ENCODE measurements at regions not wholly inside any gene's neighbourhood (a gene's known extent, or its start where the extent isn't known, plus 50 kb on each side); places are given as distances from the start of the nearest gene placed in this dataset.

- TF ChIP-seq, protein P1, sequence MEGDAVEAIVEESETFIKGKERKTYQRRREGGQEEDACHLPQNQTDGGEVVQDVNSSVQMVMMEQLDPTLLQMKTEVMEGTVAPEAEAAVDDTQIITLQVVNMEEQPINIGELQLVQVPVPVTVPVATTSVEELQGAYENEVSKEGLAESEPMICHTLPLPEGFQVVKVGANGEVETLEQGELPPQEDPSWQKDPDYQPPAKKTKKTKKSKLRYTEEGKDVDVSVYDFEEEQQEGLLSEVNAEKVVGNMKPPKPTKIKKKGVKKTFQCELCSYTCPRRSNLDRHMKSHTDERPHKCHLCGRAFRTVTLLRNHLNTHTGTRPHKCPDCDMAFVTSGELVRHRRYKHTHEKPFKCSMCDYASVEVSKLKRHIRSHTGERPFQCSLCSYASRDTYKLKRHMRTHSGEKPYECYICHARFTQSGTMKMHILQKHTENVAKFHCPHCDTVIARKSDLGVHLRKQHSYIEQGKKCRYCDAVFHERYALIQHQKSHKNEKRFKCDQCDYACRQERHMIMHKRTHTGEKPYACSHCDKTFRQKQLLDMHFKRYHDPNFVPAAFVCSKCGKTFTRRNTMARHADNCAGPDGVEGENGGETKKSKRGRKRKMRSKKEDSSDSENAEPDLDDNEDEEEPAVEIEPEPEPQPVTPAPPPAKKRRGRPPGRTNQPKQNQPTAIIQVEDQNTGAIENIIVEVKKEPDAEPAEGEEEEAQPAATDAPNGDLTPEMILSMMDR (IDR thresholded peaks at IDR 0.05) = no peak
- H3K27ac ChIP-seq (ENCODE audit: low read depth in 1 of 2, low read length in 2 of 2) = no peak overlapping the region
- peaks cover 27 to 33% of the 10 kb centered on the region in 2 donors for H3K4me1 ChIP-seq (ENCODE audit: control insufficient read depth in 1 of 2, insufficient read depth in 2 of 2, low read length in 2 of 2)
- Mint-ChIP-seq H3K27me3 (ENCODE audit: low read depth in 3 of 3) (peaks cover 0 to 2% (median 2%) of the 10 kb centered on the region in 3 donors), H3K27ac (no peak overlapping the region), H3K4me1 (peaks cover 36% of the 10 kb centered on the region), H3K9me3 (peaks cover 0 to 2% (median 0%) of the 10 kb centered on the region in 7 donors), H3K36me3 (no peaks in the 10 kb centered on the region), H3K4me3 (no peak overlapping the region)
- intact Hi-C loops (cut with micrococcal nuclease) = loop anchor here in 1 of 2 donors (10.0 kb wide), 1 partner anchor 698 kb away; the partner anchor contains the start of gene INHBA
- H2AFZ ChIP-seq (ENCODE audit: insufficient read depth, low read depth, low read length, poor library complexity, severe bottlenecking) = no peak overlapping the region
- H3K79me2 ChIP-seq (ENCODE audit: insufficient read depth, low read length) = no peaks in the 10 kb centered on the region
- H3K27me3 ChIP-seq (ENCODE audit: control insufficient read depth in 2 of 2, insufficient read depth in 2 of 2, low read length in 2 of 2) = no peaks in the 10 kb centered on the region
- no CpG with 5 or more reads among the region's 2 CpGs for WGBS (ENCODE audit: insufficient coverage)
- H3K9ac ChIP-seq (ENCODE audit: insufficient read depth, low read length, poor library complexity, severe bottlenecking) = no peak overlapping the region
- H4K20me1 ChIP-seq (ENCODE audit: insufficient read depth, low read length) = no peaks in the 10 kb centered on the region
- H3K4me3 ChIP-seq (replicated peaks in 1 of 3; ENCODE audit: low read depth in 2 of 3, low read length in 3 of 3) = no peak overlapping the region
- H3K4me2 ChIP-seq (replicated peaks; ENCODE audit: extremely low read depth, low read length, poor library complexity, severe bottlenecking) = no peak overlapping the region
- H3K36me3 ChIP-seq (replicated peaks in 1 of 2; ENCODE audit: control insufficient read depth in 1 of 2, insufficient read depth in 2 of 2, low read length in 2 of 2) = no peaks in the 10 kb centered on the region
- no peaks in the 10 kb centered on the region for H3K9me3 ChIP-seq (replicated peaks in 1 of 2; ENCODE audit: control insufficient read depth in 1 of 2, insufficient read depth in 1 of 2, low read length in 2 of 2)
- DNase-seq = peak in 1 of 3 donors; percentile 10
Observed at GRCh38 chr7:41006306-41006995, 696.4 kb downstream of the INHBA start.

GRCh38 chr7:41005374-41005901, 697.5 kb downstream of the INHBA start:
- 50% methylated on average over 1 of the region's 2 CpGs for WGBS (ENCODE audit: insufficient coverage)
- DNase-seq = peak in 1 of 3 donors; percentile 21
- no peak overlapping the region for H3K4me3 ChIP-seq (replicated peaks in 1 of 3; ENCODE audit: low read depth in 2 of 3, low read length in 3 of 3)
- no peaks in the 10 kb centered on the region for H3K36me3 ChIP-seq (replicated peaks in 1 of 2; ENCODE audit: control insufficient read depth in 1 of 2, insufficient read depth in 2 of 2, low read length in 2 of 2)
- H3K79me2 ChIP-seq (ENCODE audit: insufficient read depth, low read length) = no peaks in the 10 kb centered on the region
- H2AFZ ChIP-seq (ENCODE audit: insufficient read depth, low read depth, low read length, poor library complexity, severe bottlenecking) = no peak overlapping the region
- intact Hi-C loops (cut with micrococcal nuclease) = loop anchor here in 1 of 2 donors (10.0 kb wide), 1 partner anchor 699 kb away; the partner anchor contains the start of gene INHBA
- H3K27ac ChIP-seq (ENCODE audit: low read depth in 1 of 2, low read length in 2 of 2) = no peak overlapping the region
- no peaks in the 10 kb centered on the region for H3K9me3 ChIP-seq (replicated peaks in 1 of 2; ENCODE audit: control insufficient read depth in 1 of 2, insufficient read depth in 1 of 2, low read length in 2 of 2)
- Mint-ChIP-seq H3K27ac (no peak overlapping the region), H3K36me3 (no peaks in the 10 kb centered on the region), H3K9me3 (peaks cover 0 to 2% (median 0%) of the 10 kb centered on the region in 7 donors), H3K27me3 (ENCODE audit: low read depth in 3 of 3) (peaks cover 0 to 2% (median 2%) of the 10 kb centered on the region in 3 donors), H3K4me1 (peaks cover 26% of the 10 kb centered on the region), H3K4me3 (no peak overlapping the region)
- no peaks in the 10 kb centered on the region for H3K27me3 ChIP-seq (ENCODE audit: control insufficient read depth in 2 of 2, insufficient read depth in 2 of 2, low read length in 2 of 2)
- H3K4me1 ChIP-seq (ENCODE audit: control insufficient read depth in 1 of 2, insufficient read depth in 2 of 2, low read length in 2 of 2) = peaks cover 17 to 23% of the 10 kb centered on the region in 2 donors
- TF ChIP-seq, protein P1 (IDR thresholded peaks at IDR 0.05) = no peak
- H4K20me1 ChIP-seq (ENCODE audit: insufficient read depth, low read length) = no peaks in the 10 kb centered on the region
- H3K4me2 ChIP-seq (replicated peaks; ENCODE audit: extremely low read depth, low read length, poor library complexity, severe bottlenecking) = no peak overlapping the region
- H3K9ac ChIP-seq (ENCODE audit: insufficient read depth, low read length, poor library complexity, severe bottlenecking) = no peak overlapping the region

Data from CD14-positive monocyte (primary cell).